Subcutaneous abdominal adipose tissue (tissue), 5 donors: ENCODE measurements at regions not wholly inside any gene's neighbourhood (a gene's known extent, or its start where the extent isn't known, plus 50 kb on each side); places are given as distances from the start of the nearest gene placed in this dataset.
"Not testable (repeated sequence)": the region's sequence is repeated elsewhere in the genome, so short reads cannot be mapped to it uniquely, and the experiment has no call there.

Experiments
- H3K27ac ChIP-seq: one replicate; pipeline ENCODE4 v1.7.0; 2013; ENCODE audit warnings: low read depth, mild to moderate bottlenecking, inconsistent platforms, low read length, moderate library complexity
- H3K27me3 ChIP-seq, 5 donors: one replicate each; pipeline ENCODE4 v1.7.0; 2013; ENCODE audit warnings: low read length in 5 of 5, inconsistent platforms in 1 of 5; ENCODE audit not compliant: control insufficient read depth in 5 of 5, insufficient read depth in 4 of 5
- H3K36me3 ChIP-seq, 5 donors: one replicate each; pipeline ENCODE4 v1.7.0; 2013; ENCODE audit warnings: low read length in 5 of 5; ENCODE audit not compliant: control insufficient read depth in 5 of 5, insufficient read depth in 5 of 5
- H3K4me1 ChIP-seq, 5 donors: one replicate each; pipeline ENCODE4 v1.7.0; 2013; ENCODE audit warnings: low read length in 5 of 5, mild to moderate bottlenecking in 3 of 5, moderate library complexity in 1 of 5; ENCODE audit not compliant: control insufficient read depth in 5 of 5, insufficient read depth in 5 of 5
- H3K4me3 ChIP-seq, 5 donors: one replicate each; pipeline ENCODE4 v1.7.0; 2013; ENCODE audit warnings: low read length in 5 of 5, low read depth in 1 of 5
- H3K9ac ChIP-seq, 5 donors: one replicate each; pipeline ENCODE4 v1.7.0; 2013; ENCODE audit warnings: low read length in 5 of 5, mild to moderate bottlenecking in 4 of 5, moderate library complexity in 3 of 5
- H3K9me3 ChIP-seq, 5 donors: one replicate each; pipeline ENCODE4 v1.7.0; 2013; ENCODE audit warnings: low read length in 5 of 5; ENCODE audit not compliant: control insufficient read depth in 5 of 5
- donor health status: healthy.
- donor health status: healthy.
- donor health status: healthy.
- donor health status: healthy.
- donor health status: healthy.

DNA sequence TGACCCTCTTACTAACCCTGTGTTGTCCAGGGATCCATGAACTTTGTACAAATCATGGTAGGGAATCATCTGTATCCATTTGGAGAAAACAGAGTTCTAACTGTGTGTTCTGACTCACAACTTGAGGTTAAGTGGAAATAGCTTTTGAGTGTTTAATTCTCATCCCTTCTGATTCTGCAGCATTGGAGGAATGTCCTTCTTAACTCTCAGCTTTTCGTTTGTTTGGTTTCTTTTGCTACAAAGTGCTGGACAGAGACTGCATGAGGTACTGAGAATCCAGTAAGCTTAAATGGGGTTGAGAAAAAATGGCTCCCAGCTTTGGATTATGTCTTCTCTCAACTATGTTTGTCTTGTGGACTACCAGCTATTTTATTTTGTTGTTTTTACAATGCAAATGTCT lies 352.1 kb upstream of the KIF2B start:
- Histone ChIP-seq H3K4me1 (no peaks in the 10 kb centered on the region), H3K9ac (no peak overlapping the region), H3K27me3 (no peaks in the 10 kb centered on the region), H3K9me3 (no peaks in the 10 kb centered on the region), H3K36me3 (no peaks in the 10 kb centered on the region), H3K4me3 (no peak overlapping the region), H3K27ac (no peak overlapping the region)

DNA sequence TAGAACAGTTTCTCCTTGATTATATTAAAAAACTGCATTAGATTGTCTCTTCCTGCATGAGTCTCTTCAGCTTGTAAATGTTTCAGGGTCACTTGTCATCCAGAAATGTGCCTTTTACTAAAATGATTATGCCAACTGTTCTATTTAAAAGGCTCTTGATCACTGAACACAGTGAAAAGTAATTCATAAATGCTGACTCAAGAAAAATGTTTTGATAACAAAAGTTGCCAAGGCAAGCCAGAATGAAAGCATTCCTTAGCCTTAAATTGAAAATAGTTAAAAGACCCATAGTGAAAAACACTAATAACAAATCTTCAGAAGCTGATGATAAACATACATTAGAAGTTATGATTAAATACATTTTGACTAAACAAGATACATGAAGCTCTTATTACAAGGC lies 356.0 kb upstream of the KIF2B start:
- no peaks in the 10 kb centered on the region for H3K4me1 ChIP-seq

DNA sequence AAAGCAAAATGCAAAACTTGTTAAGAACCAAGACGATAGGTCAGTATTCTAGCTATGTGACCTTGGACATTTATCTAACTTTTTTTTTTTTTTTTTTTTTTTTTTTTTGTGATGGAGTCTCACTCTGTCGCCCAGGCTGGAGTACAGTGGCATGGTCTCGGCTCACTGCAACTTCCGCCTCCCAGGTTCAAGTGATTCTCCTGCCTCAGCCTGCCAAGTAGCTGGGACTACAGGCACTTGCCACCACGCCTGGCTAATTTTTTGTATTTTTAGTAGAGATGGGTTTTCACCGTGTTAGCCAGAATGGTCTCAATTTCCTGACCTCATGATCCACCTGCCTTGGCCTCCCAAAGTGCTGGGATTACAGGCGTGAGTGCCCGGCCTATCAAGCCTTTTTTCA lies 358.3 kb upstream of the KIF2B start:
- H3K27me3 ChIP-seq, H3K27ac ChIP-seq, H3K36me3 ChIP-seq, H3K9ac ChIP-seq, H3K9me3 ChIP-seq, H3K4me1 ChIP-seq, H3K4me3 ChIP-seq: not testable (repeated sequence)

More for the DNA sequence above, 356.0 kb upstream of the KIF2B start:
- Histone ChIP-seq H3K27me3 (no peaks in the 10 kb centered on the region), H3K4me3 (no peak overlapping the region), H3K9me3 (no peaks in the 10 kb centered on the region), H3K36me3 (no peaks in the 10 kb centered on the region), H3K27ac (no peak overlapping the region), H3K9ac (no peak overlapping the region)

DNA sequence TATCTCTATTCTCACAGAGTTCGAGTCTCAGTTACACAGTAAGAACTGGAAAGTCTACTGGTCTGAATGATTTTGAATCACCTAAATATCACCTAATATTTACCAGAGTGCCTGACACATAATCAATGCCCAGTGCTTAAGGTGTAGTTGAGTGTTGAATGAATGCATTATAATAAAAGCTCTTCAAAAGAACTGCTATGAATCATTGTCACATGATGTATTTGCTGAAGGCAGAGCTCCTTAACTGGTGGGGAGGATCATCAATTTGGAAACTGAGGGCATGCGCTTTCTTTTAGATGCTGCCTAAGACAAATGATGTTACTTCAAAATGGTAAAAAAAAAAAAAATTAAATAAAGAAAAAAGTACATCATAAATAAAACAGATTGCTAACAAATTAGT lies 359.4 kb upstream of the KIF2B start:
- no peak overlapping the region for H3K27ac ChIP-seq
- H3K36me3 ChIP-seq, result no peaks in the 10 kb centered on the region
- H3K9me3 ChIP-seq, result peaks cover 0 to 1% (median 0%) of the 10 kb centered on the region in 5 donors
- H3K4me3 ChIP-seq, result no peak overlapping the region
- H3K9ac ChIP-seq, result no peak overlapping the region
- H3K4me1 ChIP-seq, result no peaks in the 10 kb centered on the region
- H3K27me3 ChIP-seq, result no peaks in the 10 kb centered on the region

DNA sequence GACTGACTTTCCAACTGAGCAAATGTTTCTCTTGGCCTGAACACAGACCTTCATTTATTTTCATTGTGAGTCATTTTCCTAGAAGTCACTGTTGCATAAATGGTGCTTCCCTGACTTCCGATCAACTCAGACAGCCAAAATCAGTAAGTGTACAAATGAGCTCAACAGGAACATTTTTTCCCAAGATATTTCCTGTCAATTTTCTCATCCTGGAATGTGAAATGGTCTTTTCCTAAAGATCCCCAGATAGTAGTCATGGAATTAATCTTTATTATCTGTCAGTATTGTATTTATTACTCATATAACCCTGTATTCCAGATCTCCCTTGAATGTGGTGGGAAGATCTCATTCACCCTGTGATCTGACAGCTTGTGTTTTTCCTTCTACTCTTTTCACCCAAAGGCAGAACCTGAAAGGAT lies 360.3 kb upstream of the KIF2B start:
- no peaks in the 10 kb centered on the region for H3K36me3 ChIP-seq
- no peak overlapping the region for H3K4me3 ChIP-seq
- H3K4me1 ChIP-seq, result no peaks in the 10 kb centered on the region
- H3K27me3 ChIP-seq, result no peaks in the 10 kb centered on the region
- H3K27ac ChIP-seq, result no peak overlapping the region
- H3K9me3 ChIP-seq, result peaks cover 0 to 4% (median 0%) of the 10 kb centered on the region in 5 donors
- H3K9ac ChIP-seq, result no peak overlapping the region

DNA sequence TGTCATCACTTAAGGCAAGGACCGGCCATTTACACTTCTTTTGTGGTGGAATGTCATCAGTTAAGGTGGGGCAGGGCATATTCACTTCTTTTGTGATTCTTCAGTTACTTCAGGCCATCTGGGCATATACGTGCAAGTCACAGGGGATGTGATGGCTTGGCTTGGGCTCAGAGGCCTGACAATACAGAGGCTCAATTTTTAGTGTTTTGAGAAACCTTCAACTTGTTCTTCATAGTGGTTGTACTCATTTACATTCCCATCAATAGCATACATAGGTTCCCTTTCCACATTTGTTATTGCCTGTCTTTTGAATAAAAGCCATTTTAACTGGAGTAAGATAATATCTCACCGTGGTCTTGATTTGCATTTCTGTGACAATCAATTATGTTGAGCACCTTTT lies 366.8 kb upstream of the KIF2B start:
- H3K9me3 ChIP-seq, H3K27me3 ChIP-seq, H3K4me1 ChIP-seq, H3K36me3 ChIP-seq, H3K27ac ChIP-seq, H3K9ac ChIP-seq, H3K4me3 ChIP-seq: not testable (repeated sequence)

DNA sequence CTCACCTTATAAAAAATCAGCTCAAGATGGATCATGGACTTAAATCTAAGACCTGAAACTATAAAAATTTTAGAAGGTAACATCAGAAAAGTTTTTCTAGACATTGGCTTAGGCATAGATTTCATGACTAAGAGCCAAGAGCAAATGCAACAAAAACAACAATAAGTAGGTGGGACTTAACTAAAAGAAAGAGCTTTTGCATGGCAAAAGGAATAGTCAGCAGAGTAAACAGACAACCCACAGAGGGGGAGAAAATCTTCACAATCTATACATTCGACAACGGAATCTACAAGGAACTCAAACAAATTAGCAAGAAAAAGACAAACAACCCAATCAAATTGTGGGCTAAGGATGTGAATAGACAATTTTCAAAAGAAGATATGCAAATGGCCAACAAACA lies 368.4 kb upstream of the KIF2B start:
- no peak overlapping the region for H3K4me3 ChIP-seq
- no peaks in the 10 kb centered on the region for H3K27me3 ChIP-seq

DNA sequence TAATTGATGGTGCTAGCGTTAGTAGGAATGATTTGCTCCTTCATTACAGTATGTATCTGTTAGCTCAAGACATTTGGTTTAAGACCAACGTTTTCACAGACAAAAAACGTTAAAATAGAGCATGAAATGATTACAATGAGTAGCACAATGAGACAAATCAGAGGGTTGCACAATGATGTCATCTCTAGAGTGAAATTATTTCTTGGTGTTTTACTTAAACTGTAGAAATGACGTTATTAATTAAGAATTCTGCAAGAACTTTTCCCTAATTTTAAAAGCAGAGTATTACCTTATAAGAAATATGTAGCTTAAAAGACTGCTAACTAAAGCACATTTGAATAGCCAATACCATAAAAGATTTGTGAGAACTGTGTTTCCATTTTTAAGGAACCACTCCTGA lies 373.4 kb upstream of the KIF2B start:
- Histone ChIP-seq H3K9me3 (no peaks in the 10 kb centered on the region), H3K27me3 (no peaks in the 10 kb centered on the region), H3K27ac (no peak overlapping the region), H3K4me3 (no peak overlapping the region), H3K4me1 (no peaks in the 10 kb centered on the region), H3K9ac (no peak overlapping the region), H3K36me3 (no peaks in the 10 kb centered on the region)

More for the DNA sequence above, 368.4 kb upstream of the KIF2B start:
- Histone ChIP-seq H3K9ac (no peak overlapping the region), H3K36me3 (no peaks in the 10 kb centered on the region), H3K4me1 (no peaks in the 10 kb centered on the region), H3K9me3 (peaks cover 0 to 4% (median 0%) of the 10 kb centered on the region in 5 donors), H3K27ac (no peak overlapping the region)

DNA sequence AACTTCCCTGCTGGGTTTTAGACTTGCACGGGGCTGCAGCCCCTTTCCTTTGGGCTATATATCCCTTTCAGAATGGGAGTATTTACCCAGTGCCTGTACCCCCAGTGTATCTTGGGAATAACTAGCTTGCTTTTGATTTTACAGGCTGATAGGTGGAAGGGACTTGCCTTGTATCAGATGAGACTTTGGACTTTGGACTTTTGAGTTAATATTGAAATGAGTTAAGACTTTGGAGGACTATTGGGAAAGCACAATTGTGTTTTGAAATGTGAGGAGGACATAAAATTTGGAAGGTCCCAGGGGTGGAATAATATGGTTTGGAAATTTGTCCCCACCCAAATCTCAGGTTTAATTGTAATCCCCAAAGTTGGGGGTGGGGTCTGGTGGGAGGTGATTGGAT lies 393.8 kb upstream of the KIF2B start:
- no peak overlapping the region for H3K27ac ChIP-seq
- H3K4me3 ChIP-seq, result no peak overlapping the region
- H3K9ac ChIP-seq, result no peak overlapping the region
- H3K4me1 ChIP-seq, result no peaks in the 10 kb centered on the region
- no peaks in the 10 kb centered on the region for H3K27me3 ChIP-seq
- H3K9me3 ChIP-seq, result peaks cover 0 to 2% (median 0%) of the 10 kb centered on the region in 5 donors
- H3K36me3 ChIP-seq, result no peaks in the 10 kb centered on the region

DNA sequence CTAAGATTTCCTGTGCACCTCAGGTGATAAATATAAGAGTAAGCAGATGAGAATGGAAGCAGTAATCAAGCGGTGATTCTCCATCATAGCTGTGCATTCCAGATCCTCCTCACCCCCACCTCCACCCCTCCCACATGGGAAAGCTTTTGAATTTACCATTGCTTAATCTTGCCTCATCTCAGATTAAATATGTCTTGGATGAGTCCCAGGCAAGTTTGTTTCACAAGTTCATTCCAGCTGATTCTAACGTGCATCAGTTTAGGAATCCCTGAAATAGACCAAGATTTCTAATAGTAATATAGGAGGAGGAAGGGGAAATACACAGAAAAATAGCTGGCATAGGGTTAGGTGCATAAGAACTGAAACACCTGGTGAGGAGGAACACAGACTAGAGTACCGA lies 396.2 kb upstream of the KIF2B start:
- Histone ChIP-seq H3K27me3 (no peaks in the 10 kb centered on the region), H3K9ac (no peak overlapping the region), H3K36me3 (no peaks in the 10 kb centered on the region), H3K9me3 (peaks cover 0 to 2% (median 0%) of the 10 kb centered on the region in 5 donors), H3K27ac (no peak overlapping the region), H3K4me1 (no peaks in the 10 kb centered on the region), H3K4me3 (no peak overlapping the region)

DNA sequence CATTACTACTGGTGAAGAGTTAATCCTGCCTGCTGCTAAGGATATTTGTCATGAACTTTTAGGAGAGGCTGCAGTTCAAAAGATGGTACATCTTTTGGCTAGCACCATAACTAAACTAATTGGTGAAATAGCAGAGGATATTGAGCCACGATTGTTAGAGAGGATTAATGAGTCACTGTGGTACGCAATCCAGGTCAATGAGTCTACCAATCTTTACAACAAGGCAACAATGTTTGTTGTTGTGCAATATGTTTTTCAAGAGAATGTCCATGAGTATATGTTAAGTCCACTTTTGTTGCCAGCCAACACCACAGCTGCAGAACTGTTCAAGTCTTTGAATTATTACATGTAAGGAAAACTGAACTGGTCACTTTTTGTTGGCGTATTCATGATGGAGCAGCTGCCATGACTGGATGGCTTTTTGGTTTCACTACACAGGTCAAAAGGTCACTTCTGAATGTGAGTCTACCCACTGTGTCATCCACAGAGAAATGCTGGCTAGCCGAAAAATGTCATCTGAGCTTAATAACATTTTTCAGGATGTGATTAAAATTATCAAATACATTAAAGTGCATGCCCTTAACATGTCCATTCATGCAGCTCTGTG lies 402.6 kb upstream of the KIF2B start:
- peaks cover 0 to 4% (median 0%) of the 10 kb centered on the region in 5 donors for H3K9me3 ChIP-seq
- H3K27ac ChIP-seq, result no peak overlapping the region
- no peaks in the 10 kb centered on the region for H3K4me1 ChIP-seq
- no peaks in the 10 kb centered on the region for H3K27me3 ChIP-seq
- no peak overlapping the region for H3K4me3 ChIP-seq
- no peaks in the 10 kb centered on the region for H3K36me3 ChIP-seq
- H3K9ac ChIP-seq, result no peak overlapping the region
